Neural progenitor cell (in vitro differentiated cells): ENCODE measurements at regions not wholly inside any gene's neighbourhood (a gene's known extent, or its start where the extent isn't known, plus 50 kb on each side); places are given as distances from the start of the nearest gene placed in this dataset.

ENCODE experiments used
- DNase-seq: peaks from one replicate; pipeline ENCODE4 v3.0.0-alpha.2; 2016; ENCODE audit warnings: low spot score
- H2AFZ ChIP-seq: fragments of 200-600 bp; sonication (generic); replicated peaks from 2 replicates; pipeline ENCODE4 v1.6.1; 2016; ENCODE audit warnings: antibody characterized with exemption
- H3F3A ChIP-seq: fragments of 200-600 bp; sonication (generic); 2 replicates; pipeline ENCODE4 v1.6.1; 2016; ENCODE audit warnings: antibody characterized with exemption, low read depth
- H3K27ac ChIP-seq: fragments of 200-600 bp; sonication (generic); 2 replicates; pipeline ENCODE4 v1.5.1; 2016; ENCODE audit warnings: mild to moderate bottlenecking
- H3K27me3 ChIP-seq: fragments of 200-600 bp; sonication (generic); 2 replicates; pipeline ENCODE4 v1.6.1; 2016; ENCODE audit warnings: mild to moderate bottlenecking, moderate library complexity
- H3K36me3 ChIP-seq: fragments of 200-600 bp; sonication (generic); 2 replicates; pipeline ENCODE4 v1.5.1; 2016
- H3K4me1 ChIP-seq: fragments of 200-600 bp; sonication (generic); 2 replicates; pipeline ENCODE4 v1.6.1; 2016; ENCODE audit warnings: mixed run types
- H3K4me2 ChIP-seq: fragments of 200-600 bp; sonication (generic); 2 replicates; pipeline ENCODE4 v1.6.1; 2016
- H3K4me3 ChIP-seq: fragments of 200-600 bp; sonication (generic); 2 replicates; pipeline ENCODE4 v1.5.1; 2016
- H3K79me2 ChIP-seq: fragments of 200-600 bp; sonication (generic); 2 replicates; pipeline ENCODE4 v1.6.1; 2016; ENCODE audit warnings: low read depth
- H3K9ac ChIP-seq: fragments of 200-600 bp; sonication (generic); 2 replicates; pipeline ENCODE4 v1.6.1; 2016
- H3K9me3 ChIP-seq: fragments of 200-600 bp; sonication (generic); 2 replicates; pipeline ENCODE4 v1.5.1; 2016; ENCODE audit warnings: low read depth
- H4K20me1 ChIP-seq: fragments of 200-600 bp; sonication (generic); 2 replicates; pipeline ENCODE4 v1.6.1; 2016; ENCODE audit warnings: low read depth
- H3K27ac Mint-ChIP-seq: 3 replicates; pipeline ENCODE4 v1.8.0; 2021; ENCODE audit warnings: mixed read lengths
- H3K27me3 Mint-ChIP-seq: 2 replicates; pipeline ENCODE4 v1.8.0; 2022; ENCODE audit warnings: low read depth, mild to moderate bottlenecking, inconsistent platforms, moderate library complexity, mixed read lengths; ENCODE audit not compliant: insufficient read depth
- H3K36me3 Mint-ChIP-seq: 3 replicates; pipeline ENCODE4 v1.8.0; 2021; ENCODE audit warnings: mixed read lengths
- H3K4me1 Mint-ChIP-seq: 3 replicates; pipeline ENCODE4 v1.8.0; 2021; ENCODE audit warnings: mixed read lengths
- H3K4me3 Mint-ChIP-seq: 3 replicates; pipeline ENCODE4 v1.8.0; 2021; ENCODE audit warnings: mild to moderate bottlenecking, moderate library complexity, mixed read lengths
- H3K9me3 Mint-ChIP-seq: 3 replicates; pipeline ENCODE4 v1.8.0; 2020; ENCODE audit warnings: mixed read lengths
- CTCF ChIP-seq: fragments of 200-600 bp; sonication (generic); IDR thresholded peaks from 2 replicates; pipeline ENCODE4 v1.5.1; 2017; ENCODE audit warnings: antibody characterized with exemption, mild to moderate bottlenecking
- EZH2 ChIP-seq: fragments of 200-600 bp; sonication (generic); IDR thresholded peaks from 2 replicates; pipeline ENCODE4 v1.6.1; 2017; ENCODE audit warnings: antibody characterized with exemption, mild to moderate bottlenecking, moderate library complexity
- EZH2phosphoT487 ChIP-seq: fragments of 200-600 bp; sonication (generic); IDR thresholded peaks from 2 replicates; pipeline ENCODE4 v1.6.1; 2017; ENCODE audit warnings: antibody characterized with exemption

DNA sequence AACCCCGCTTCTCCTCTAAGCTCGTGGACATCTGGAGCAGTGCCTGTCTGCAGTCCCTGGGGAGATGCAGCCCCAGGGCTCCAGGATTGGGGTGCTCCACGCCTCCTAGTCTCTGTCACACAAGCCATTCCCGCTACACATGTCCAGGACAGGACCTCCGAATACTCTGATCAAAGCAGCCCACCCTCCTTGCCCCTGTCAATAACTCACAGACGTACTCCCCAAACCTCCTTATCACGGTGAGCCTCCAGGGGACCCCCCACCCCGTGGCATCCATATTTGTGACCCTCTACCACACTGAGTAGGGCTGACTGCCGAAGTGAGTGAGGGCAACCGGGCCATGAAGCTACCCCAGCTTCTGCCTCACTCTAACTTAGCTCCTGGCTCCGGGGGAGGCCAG is 727.7 kb downstream of the GALR1 start:
- H3K27me3 Mint-ChIP-seq: peaks cover 3% of the 10 kb centered on the region
- Histone ChIP-seq H3K36me3 (no peaks in the 10 kb centered on the region), H4K20me1 (no peaks in the 10 kb centered on the region), H3K9ac (no peak overlapping the region), H3K9me3 (no peaks in the 10 kb centered on the region), H2AFZ (no peak overlapping the region), H3K79me2 (no peaks in the 10 kb centered on the region), H3K27me3 (no peaks in the 10 kb centered on the region), H3K4me3 (no peak overlapping the region), H3K27ac (no peak overlapping the region), H3K4me1 (no peaks in the 10 kb centered on the region), H3F3A (no peaks in the 10 kb centered on the region), H3K4me2 (no peak overlapping the region)
- no peak for DNase-seq
- H3K4me1 Mint-ChIP-seq: no peaks in the 10 kb centered on the region
- no peak overlapping the region for H3K4me3 Mint-ChIP-seq
- no peak overlapping the region for H3K27ac Mint-ChIP-seq
- no peak for TF ChIP-seq EZH2phosphoT487
- no peak for TF ChIP-seq CTCF
- no peak for TF ChIP-seq EZH2
- H3K36me3 Mint-ChIP-seq: no peaks in the 10 kb centered on the region
- peaks cover 13% of the 10 kb centered on the region for H3K9me3 Mint-ChIP-seq

DNA sequence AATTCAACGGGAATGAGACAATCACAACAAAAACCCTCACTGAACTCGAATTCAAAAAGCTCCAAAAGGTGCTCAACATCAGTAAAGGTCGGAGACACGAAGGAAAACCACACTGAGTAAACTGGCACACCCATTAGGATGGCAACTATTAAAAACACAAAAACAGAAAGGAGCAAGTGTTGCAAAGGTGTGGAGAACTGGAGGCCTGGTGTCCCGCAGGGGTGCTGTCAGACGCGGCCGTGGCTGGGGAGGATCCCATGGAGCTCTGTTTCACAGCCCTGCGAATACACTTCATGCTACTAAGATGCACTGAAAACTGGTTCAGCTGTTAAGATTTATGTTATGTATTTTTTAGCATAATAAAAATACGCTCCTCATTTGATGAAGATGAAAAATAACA is 730.6 kb downstream of the GALR1 start:
- no peaks in the 10 kb centered on the region for H3K36me3 Mint-ChIP-seq
- peaks cover 12% of the 10 kb centered on the region for H3K27me3 Mint-ChIP-seq
- no peaks in the 10 kb centered on the region for H3K4me1 Mint-ChIP-seq
- Histone ChIP-seq H3K27ac (no peak overlapping the region), H2AFZ (no peak overlapping the region), H3K4me1 (no peaks in the 10 kb centered on the region), H3K9me3 (no peaks in the 10 kb centered on the region), H3F3A (no peaks in the 10 kb centered on the region), H3K36me3 (no peaks in the 10 kb centered on the region), H3K9ac (no peak overlapping the region), H3K4me3 (no peak overlapping the region), H4K20me1 (no peaks in the 10 kb centered on the region), H3K27me3 (no peaks in the 10 kb centered on the region), H3K4me2 (no peak overlapping the region), H3K79me2 (no peaks in the 10 kb centered on the region)
- H3K9me3 Mint-ChIP-seq: peaks cover 13% of the 10 kb centered on the region
- TF ChIP-seq EZH2 (no peak), CTCF (no peak), EZH2phosphoT487 (no peak)
- no peak overlapping the region for H3K4me3 Mint-ChIP-seq
- H3K27ac Mint-ChIP-seq: no peak overlapping the region
- DNase-seq: no peak

DNA sequence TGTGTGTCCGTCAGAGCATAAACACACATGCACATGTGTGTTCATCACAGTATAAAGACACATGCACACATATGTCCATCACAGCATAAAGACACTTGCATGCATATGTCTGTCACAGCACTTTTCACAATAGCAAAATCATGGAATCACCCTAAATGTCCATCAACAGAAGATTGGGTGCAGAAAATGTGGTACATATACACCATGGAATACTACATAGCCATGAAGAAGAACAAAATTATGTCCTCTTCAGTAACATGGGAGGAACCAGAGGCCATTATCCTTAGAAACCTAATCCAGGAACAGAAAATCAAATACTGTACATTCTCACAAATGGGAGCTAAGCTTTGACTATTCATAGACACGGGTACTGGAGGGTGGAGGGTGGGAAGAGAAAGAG is 732.2 kb downstream of the GALR1 start:
- Mint-ChIP-seq H3K27me3 (peaks cover 12% of the 10 kb centered on the region), H3K36me3 (no peaks in the 10 kb centered on the region), H3K4me1 (no peaks in the 10 kb centered on the region), H3K9me3 (peaks cover 8% of the 10 kb centered on the region), H3K27ac (no peak overlapping the region), H3K4me3 (no peak overlapping the region)
- Histone ChIP-seq H3K27ac (no peak overlapping the region), H4K20me1 (no peaks in the 10 kb centered on the region), H2AFZ (no peak overlapping the region), H3K4me1 (no peaks in the 10 kb centered on the region), H3K4me2 (no peak overlapping the region), H3K27me3 (no peaks in the 10 kb centered on the region), H3K79me2 (no peaks in the 10 kb centered on the region), H3K9me3 (no peaks in the 10 kb centered on the region), H3K36me3 (no peaks in the 10 kb centered on the region), H3K4me3 (no peak overlapping the region), H3F3A (no peaks in the 10 kb centered on the region), H3K9ac (no peak overlapping the region)
- DNase-seq: no peak
- no peak for TF ChIP-seq EZH2phosphoT487
- no peak for TF ChIP-seq EZH2
- TF ChIP-seq CTCF: no peak

GRCh38 chr18:77983270-77983669 is 733.6 kb downstream of the GALR1 start:
- no peaks in the 10 kb centered on the region for H3K4me1 Mint-ChIP-seq
- no peaks in the 10 kb centered on the region for H3K4me1 ChIP-seq
- no peak overlapping the region for H3K4me3 Mint-ChIP-seq
- H3K4me3 ChIP-seq: no peak overlapping the region
- H4K20me1 ChIP-seq: no peaks in the 10 kb centered on the region
- no peak overlapping the region for H3K27ac ChIP-seq
- no peaks in the 10 kb centered on the region for H3K9me3 ChIP-seq
- no peaks in the 10 kb centered on the region for H3F3A ChIP-seq
- H3K36me3 Mint-ChIP-seq: no peaks in the 10 kb centered on the region
- no peak overlapping the region for H2AFZ ChIP-seq
- no peak overlapping the region for H3K9ac ChIP-seq
- no peaks in the 10 kb centered on the region for H3K36me3 ChIP-seq
- H3K79me2 ChIP-seq: no peaks in the 10 kb centered on the region
- no peaks in the 10 kb centered on the region for H3K27me3 ChIP-seq
- H3K27ac Mint-ChIP-seq: no peak overlapping the region
- peaks cover 4% of the 10 kb centered on the region for H3K9me3 Mint-ChIP-seq
- TF ChIP-seq EZH2 (no peak), EZH2phosphoT487 (no peak), CTCF (no peak)
- H3K27me3 Mint-ChIP-seq: peaks cover 12% of the 10 kb centered on the region
- DNase-seq: no peak
- H3K4me2 ChIP-seq: no peak overlapping the region
